WTC11 (cell line): ENCODE measurements at regions not wholly inside any gene's neighbourhood (a gene's known extent, or its start where the extent isn't known, plus 50 kb on each side); places are given as distances from the start of the nearest gene placed in this dataset.

Experiments used
- ATAC-seq: fragments of 200-7000 bp; cut with Tn5 transposase; 2 replicates; pipeline ENCODE4 v1.10.0; 2021; ENCODE audit warnings: mild to moderate bottlenecking, moderate library complexity
- CTCF ChIA-PET: fragments of 300-600 bp; sonication (Branson Sonifier 250); formaldehyde crosslinking; loops from one replicate; lab custom pipeline; 2021; ENCODE audit warnings: antibody characterized with exemption; lab: Charles Lee
- POLR2A ChIA-PET: fragments of 350-600 bp; sonication (Branson Sonifier 250); formaldehyde crosslinking; loops from one replicate; lab custom pipeline; 2021; ENCODE audit warnings: antibody characterized with exemption; lab: Charles Lee
- DNase-seq: peaks from one replicate; pipeline ENCODE4 v3.0.0; 2021; ENCODE audit warnings: low spot score
- H3K27ac Mint-ChIP-seq: 2 replicates; pipeline ENCODE4 v1.8.0; 2021; ENCODE audit warnings: mixed read lengths
- H3K27me3 Mint-ChIP-seq: 2 replicates; pipeline ENCODE4 v1.8.0; 2021; ENCODE audit warnings: low read depth, mild to moderate bottlenecking, moderate library complexity, mixed read lengths
- H3K36me3 Mint-ChIP-seq: 2 replicates; pipeline ENCODE4 v1.8.0; 2021; ENCODE audit warnings: mixed read lengths
- H3K4me1 Mint-ChIP-seq: 2 replicates; pipeline ENCODE4 v1.8.0; 2022; ENCODE audit warnings: mixed read lengths
- H3K4me3 Mint-ChIP-seq: 2 replicates; pipeline ENCODE4 v1.8.0; 2021; ENCODE audit warnings: mild to moderate bottlenecking, moderate library complexity, mixed read lengths
- H3K9me3 Mint-ChIP-seq: 2 replicates; pipeline ENCODE4 v1.8.0; 2021; ENCODE audit warnings: mixed read lengths
- ATF2 ChIP-seq: sonication (generic); formaldehyde crosslinking; IDR thresholded peaks from 2 replicates; pipeline ENCODE4 v1.8.1; 2022; ENCODE audit warnings: low read depth, missing genetic modification reagents, borderline replicate concordance
- FOXP1 ChIP-seq: sonication (generic); formaldehyde crosslinking; IDR thresholded peaks from 2 replicates; pipeline ENCODE4 v1.8.0; 2022; ENCODE audit warnings: missing genetic modification reagents, mild to moderate bottlenecking, moderate library complexity, borderline replicate concordance
- FOXP4 ChIP-seq: sonication (generic); formaldehyde crosslinking; IDR thresholded peaks from 2 replicates; pipeline ENCODE4 v1.8.0; 2022; ENCODE audit warnings: mild to moderate bottlenecking, missing genetic modification reagents
- GABPB1 ChIP-seq: sonication (generic); formaldehyde crosslinking; IDR thresholded peaks from 2 replicates; pipeline ENCODE4 v1.8.1; 2023; ENCODE audit warnings: mild to moderate bottlenecking, missing genetic modification reagents
- GRHL2 ChIP-seq: fragments of 250-450 bp; sonication (Bioruptor Pico); IDR thresholded peaks from 2 replicates; pipeline ENCODE4 v1.8.0; 2022; ENCODE audit warnings: mild to moderate bottlenecking, moderate library complexity; ENCODE audit not compliant: insufficient replicate concordance, severe bottlenecking
- MXD4 ChIP-seq: fragments of 250-450 bp; sonication (Bioruptor Pico); IDR thresholded peaks from 2 replicates; pipeline ENCODE4 v1.8.0; 2021; ENCODE audit warnings: mild to moderate bottlenecking, moderate library complexity, borderline replicate concordance
- NFE2L1 ChIP-seq: sonication (generic); formaldehyde crosslinking; IDR thresholded peaks from 2 replicates; pipeline ENCODE4 v1.8.1; 2023; ENCODE audit warnings: missing genetic modification reagents
- NFYB ChIP-seq: sonication (generic); formaldehyde crosslinking; conservative IDR thresholded peaks from 2 replicates; pipeline ENCODE4 v1.8.0; 2022; ENCODE audit warnings: low read depth, missing genetic modification reagents
- RORB ChIP-seq: fragments of 250-450 bp; sonication (Bioruptor Pico); IDR thresholded peaks from 2 replicates; pipeline ENCODE4 v1.9.0; 2021; ENCODE audit warnings: mild to moderate bottlenecking
- TEAD4 ChIP-seq: sonication (generic); formaldehyde crosslinking; IDR thresholded peaks from 2 replicates; pipeline ENCODE4 v1.8.0; 2022; ENCODE audit warnings: mild to moderate bottlenecking, missing genetic modification reagents
- ZNF263 ChIP-seq: sonication (generic); formaldehyde crosslinking; IDR thresholded peaks from 2 replicates; pipeline ENCODE4 v1.8.1; 2022; ENCODE audit warnings: low read depth, mild to moderate bottlenecking, moderate library complexity, missing genetic modification reagents
- ZNF671 ChIP-seq: fragments of 250-450 bp; sonication (Bioruptor Pico); IDR thresholded peaks from 2 replicates; pipeline ENCODE4 v1.8.0; 2021; ENCODE audit warnings: mild to moderate bottlenecking
- TF ChIP-seq, protein P1 (sequence below): sonication (generic); formaldehyde crosslinking; IDR thresholded peaks from 2 replicates; pipeline ENCODE4 v1.8.1; 2023; ENCODE audit warnings: mild to moderate bottlenecking, missing genetic modification reagents
- TF ChIP-seq, protein P2 (sequence below): fragments of 250-450 bp; sonication (Bioruptor Pico); IDR thresholded peaks from 2 replicates; pipeline ENCODE4 v1.8.0; 2021; ENCODE audit warnings: mild to moderate bottlenecking
- TF ChIP-seq, protein P3 (sequence below): sonication (generic); formaldehyde crosslinking; IDR thresholded peaks from 2 replicates; pipeline ENCODE4 v1.8.1; 2022; ENCODE audit warnings: low read depth, mild to moderate bottlenecking, moderate library complexity, missing genetic modification reagents, borderline replicate concordance
- TF ChIP-seq, protein P4 (sequence below): sonication (generic); formaldehyde crosslinking; IDR thresholded peaks from 2 replicates; pipeline ENCODE4 v1.8.1; 2023; ENCODE audit warnings: mild to moderate bottlenecking, missing genetic modification reagents, moderate library complexity
- TF ChIP-seq, protein P5 (sequence below): fragments of 250-450 bp; sonication (Bioruptor Pico); IDR thresholded peaks from 2 replicates; pipeline ENCODE4 v2.1.2; 2022; ENCODE audit warnings: mild to moderate bottlenecking, moderate library complexity

DNA sequence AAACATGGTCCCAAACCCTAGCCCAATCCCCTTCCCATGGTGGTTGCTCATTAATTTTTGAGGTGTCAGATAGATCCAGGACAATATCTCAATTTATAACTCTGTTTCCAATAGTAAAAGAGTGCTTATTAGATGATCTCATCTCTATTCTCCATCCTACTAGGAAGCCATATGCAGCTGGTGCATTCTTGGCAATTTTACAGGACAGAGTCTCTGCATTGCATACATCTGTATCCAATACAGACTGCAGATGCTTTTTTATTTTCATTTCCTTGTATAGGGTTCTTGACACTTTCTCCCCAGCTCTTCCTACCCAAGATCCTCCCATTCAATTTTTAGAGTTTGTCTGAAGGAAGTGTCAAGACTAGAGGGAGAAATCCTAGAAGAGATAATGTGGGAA is 194.8 kb upstream of the DPH6 start:
- Mint-ChIP-seq H3K4me3 (no peak overlapping the region), H3K27ac (no peak overlapping the region), H3K9me3 (peaks cover 20% of the 10 kb centered on the region), H3K27me3 (no peaks in the 10 kb centered on the region), H3K36me3 (no peaks in the 10 kb centered on the region; the same call in 1 of the 2 replicates), H3K4me1 (peaks cover 5% of the 10 kb centered on the region; the same call in 1 of the 2 replicates)
- CTCF ChIA-PET, result interaction anchor here (1.3 kb wide), 1 partner anchor 11 kb away, joined by 4 read pairs; no protein-coding TSS in a partner anchor
- DNase-seq (no peak), ATAC-seq (no peak)
- POLR2A ChIA-PET, result no interaction called here
- TF ChIP-seq GABPB1 (CRISPR knock-in tag) (no peak), NFYB (CRISPR knock-in tag) (no peak), GRHL2 (CRISPR knock-in tag) (no peak), TEAD4 (CRISPR knock-in tag) (no peak), ZNF671 (CRISPR knock-in tag) (no peak), ATF2 (CRISPR knock-in tag) (no peak), NFE2L1 (CRISPR knock-in tag) (no peak), FOXP4 (no peak), RORB (CRISPR knock-in tag) (no peak)
- TF ChIP-seq, protein P1, sequence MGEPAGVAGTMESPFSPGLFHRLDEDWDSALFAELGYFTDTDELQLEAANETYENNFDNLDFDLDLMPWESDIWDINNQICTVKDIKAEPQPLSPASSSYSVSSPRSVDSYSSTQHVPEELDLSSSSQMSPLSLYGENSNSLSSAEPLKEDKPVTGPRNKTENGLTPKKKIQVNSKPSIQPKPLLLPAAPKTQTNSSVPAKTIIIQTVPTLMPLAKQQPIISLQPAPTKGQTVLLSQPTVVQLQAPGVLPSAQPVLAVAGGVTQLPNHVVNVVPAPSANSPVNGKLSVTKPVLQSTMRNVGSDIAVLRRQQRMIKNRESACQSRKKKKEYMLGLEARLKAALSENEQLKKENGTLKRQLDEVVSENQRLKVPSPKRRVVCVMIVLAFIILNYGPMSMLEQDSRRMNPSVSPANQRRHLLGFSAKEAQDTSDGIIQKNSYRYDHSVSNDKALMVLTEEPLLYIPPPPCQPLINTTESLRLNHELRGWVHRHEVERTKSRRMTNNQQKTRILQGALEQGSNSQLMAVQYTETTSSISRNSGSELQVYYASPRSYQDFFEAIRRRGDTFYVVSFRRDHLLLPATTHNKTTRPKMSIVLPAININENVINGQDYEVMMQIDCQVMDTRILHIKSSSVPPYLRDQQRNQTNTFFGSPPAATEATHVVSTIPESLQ (CRISPR knock-in tag), result no peak
- TF ChIP-seq, protein P2, sequence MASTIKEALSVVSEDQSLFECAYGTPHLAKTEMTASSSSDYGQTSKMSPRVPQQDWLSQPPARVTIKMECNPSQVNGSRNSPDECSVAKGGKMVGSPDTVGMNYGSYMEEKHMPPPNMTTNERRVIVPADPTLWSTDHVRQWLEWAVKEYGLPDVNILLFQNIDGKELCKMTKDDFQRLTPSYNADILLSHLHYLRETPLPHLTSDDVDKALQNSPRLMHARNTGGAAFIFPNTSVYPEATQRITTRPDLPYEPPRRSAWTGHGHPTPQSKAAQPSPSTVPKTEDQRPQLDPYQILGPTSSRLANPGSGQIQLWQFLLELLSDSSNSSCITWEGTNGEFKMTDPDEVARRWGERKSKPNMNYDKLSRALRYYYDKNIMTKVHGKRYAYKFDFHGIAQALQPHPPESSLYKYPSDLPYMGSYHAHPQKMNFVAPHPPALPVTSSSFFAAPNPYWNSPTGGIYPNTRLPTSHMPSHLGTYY, result no peak
- TF ChIP-seq, protein P3, sequence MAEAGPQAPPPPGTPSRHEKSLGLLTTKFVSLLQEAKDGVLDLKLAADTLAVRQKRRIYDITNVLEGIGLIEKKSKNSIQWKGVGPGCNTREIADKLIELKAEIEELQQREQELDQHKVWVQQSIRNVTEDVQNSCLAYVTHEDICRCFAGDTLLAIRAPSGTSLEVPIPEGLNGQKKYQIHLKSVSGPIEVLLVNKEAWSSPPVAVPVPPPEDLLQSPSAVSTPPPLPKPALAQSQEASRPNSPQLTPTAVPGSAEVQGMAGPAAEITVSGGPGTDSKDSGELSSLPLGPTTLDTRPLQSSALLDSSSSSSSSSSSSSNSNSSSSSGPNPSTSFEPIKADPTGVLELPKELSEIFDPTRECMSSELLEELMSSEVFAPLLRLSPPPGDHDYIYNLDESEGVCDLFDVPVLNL (CRISPR knock-in tag), result no peak
- TF ChIP-seq, protein P4, sequence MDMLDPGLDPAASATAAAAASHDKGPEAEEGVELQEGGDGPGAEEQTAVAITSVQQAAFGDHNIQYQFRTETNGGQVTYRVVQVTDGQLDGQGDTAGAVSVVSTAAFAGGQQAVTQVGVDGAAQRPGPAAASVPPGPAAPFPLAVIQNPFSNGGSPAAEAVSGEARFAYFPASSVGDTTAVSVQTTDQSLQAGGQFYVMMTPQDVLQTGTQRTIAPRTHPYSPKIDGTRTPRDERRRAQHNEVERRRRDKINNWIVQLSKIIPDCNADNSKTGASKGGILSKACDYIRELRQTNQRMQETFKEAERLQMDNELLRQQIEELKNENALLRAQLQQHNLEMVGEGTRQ (CRISPR knock-in tag), result no peak
- TF ChIP-seq, protein P5, sequence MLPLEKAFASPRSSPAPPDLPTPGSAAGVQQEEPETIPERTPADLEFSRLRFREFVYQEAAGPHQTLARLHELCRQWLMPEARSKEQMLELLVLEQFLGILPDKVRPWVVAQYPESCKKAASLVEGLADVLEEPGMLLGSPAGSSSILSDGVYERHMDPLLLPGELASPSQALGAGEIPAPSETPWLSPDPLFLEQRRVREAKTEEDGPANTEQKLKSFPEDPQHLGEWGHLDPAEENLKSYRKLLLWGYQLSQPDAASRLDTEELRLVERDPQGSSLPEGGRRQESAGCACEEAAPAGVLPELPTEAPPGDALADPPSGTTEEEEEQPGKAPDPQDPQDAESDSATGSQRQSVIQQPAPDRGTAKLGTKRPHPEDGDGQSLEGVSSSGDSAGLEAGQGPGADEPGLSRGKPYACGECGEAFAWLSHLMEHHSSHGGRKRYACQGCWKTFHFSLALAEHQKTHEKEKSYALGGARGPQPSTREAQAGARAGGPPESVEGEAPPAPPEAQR, result no peak

- Mint-ChIP-seq H3K9me3 (peaks cover 23% of the 10 kb centered on the region), H3K4me1 (peaks cover 12% of the 10 kb centered on the region)
These were observed 195.4 kb upstream of the DPH6 start for GRCh38 chr15:35741395-35741794.

More at GRCh38 chr15:35741395-35741794, 195.4 kb upstream of the DPH6 start:
- POLR2A ChIA-PET, result no interaction called here
- H3K27me3 Mint-ChIP-seq, result no peaks in the 10 kb centered on the region; the same call in 1 of the 2 replicates
- TF ChIP-seq MXD4 (no peak), FOXP1 (no peak), ZNF263 (CRISPR knock-in tag) (no peak)
- no peak overlapping the region for H3K4me3 Mint-ChIP-seq
- no peak overlapping the region for H3K27ac Mint-ChIP-seq
- ATAC-seq (no peak), DNase-seq (no peak)
- H3K36me3 Mint-ChIP-seq, result no peaks in the 10 kb centered on the region; the same call in 1 of the 2 replicates
- CTCF ChIA-PET, result interaction anchor here (1.3 kb wide), 1 partner anchor 11 kb away, joined by 4 read pairs; no protein-coding TSS in a partner anchor
